ENCODE measurements at regions not wholly inside any gene's neighbourhood (a gene's known extent, or its start where the extent isn't known, plus 50 kb on each side); places are given as distances from the start of the nearest gene placed in this dataset.

DNA sequence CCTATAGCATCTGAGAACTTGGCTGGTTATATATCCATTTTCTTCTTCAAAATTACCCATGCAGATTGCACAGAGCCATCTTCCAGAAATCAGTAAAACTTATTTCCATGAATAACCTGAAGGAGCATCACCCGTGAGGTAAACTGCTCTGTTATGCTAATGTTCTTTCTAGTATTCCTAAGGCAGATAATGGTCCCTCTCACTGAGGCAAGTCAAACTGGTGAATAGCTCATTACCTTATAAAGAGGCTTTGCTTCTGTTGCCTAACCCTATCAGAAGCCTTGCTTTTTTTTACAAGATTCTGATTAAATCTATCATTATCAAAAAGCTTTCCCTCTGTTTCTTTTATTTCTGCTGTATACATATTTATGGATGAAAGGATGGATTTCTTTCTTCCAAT lies 307.6 kb upstream of the FLRT2 start:
- TF ChIP-seq POLR2A (IDR thresholded peaks at IDR 0.05; ENCODE audit: low read depth, low read length) = no peak
- TF ChIP-seq POLR2AphosphoS5 (IDR thresholded peaks at IDR 0.05; ENCODE audit: low read depth, low read length) = no peak
- TF ChIP-seq TAF1 (IDR thresholded peaks at IDR 0.05; ENCODE audit: low read depth, low read length) = no peak
- TF ChIP-seq POU2F2 (IDR thresholded peaks at IDR 0.05; ENCODE audit: low read depth, low read length) = no peak
- TF ChIP-seq PAX5 (IDR thresholded peaks at IDR 0.05; ENCODE audit: insufficient read depth, low read length, severe bottlenecking) = no peak
- no peak for TF ChIP-seq SPI1 (IDR thresholded peaks at IDR 0.05; ENCODE audit: low read depth, low read length)

Measured in GM12891 (cell line).